ENCODE measurements at regions not wholly inside any gene's neighbourhood (a gene's known extent, or its start where the extent isn't known, plus 50 kb on each side); places are given as distances from the start of the nearest gene placed in this dataset.

DNA sequence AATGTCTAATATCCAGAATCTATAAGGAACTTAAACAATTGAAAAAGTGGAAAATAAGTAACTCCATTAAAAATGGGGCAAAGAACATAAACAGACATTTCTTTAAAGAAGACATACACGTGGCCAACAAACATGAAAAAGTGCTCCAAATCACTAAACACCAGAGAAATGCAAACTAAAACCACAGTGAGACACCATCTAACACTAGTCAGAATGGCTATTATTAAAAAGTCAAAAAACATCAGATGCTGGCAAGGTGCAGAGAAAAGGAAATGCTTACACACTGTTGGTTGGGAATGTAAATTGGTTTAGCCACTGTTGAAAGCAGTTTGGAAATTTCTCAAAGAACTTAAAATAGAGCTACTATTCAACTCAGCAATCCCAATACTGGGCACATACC lies 169.2 kb upstream of the MANEA start:
- TF ChIP-seq, protein P1, sequence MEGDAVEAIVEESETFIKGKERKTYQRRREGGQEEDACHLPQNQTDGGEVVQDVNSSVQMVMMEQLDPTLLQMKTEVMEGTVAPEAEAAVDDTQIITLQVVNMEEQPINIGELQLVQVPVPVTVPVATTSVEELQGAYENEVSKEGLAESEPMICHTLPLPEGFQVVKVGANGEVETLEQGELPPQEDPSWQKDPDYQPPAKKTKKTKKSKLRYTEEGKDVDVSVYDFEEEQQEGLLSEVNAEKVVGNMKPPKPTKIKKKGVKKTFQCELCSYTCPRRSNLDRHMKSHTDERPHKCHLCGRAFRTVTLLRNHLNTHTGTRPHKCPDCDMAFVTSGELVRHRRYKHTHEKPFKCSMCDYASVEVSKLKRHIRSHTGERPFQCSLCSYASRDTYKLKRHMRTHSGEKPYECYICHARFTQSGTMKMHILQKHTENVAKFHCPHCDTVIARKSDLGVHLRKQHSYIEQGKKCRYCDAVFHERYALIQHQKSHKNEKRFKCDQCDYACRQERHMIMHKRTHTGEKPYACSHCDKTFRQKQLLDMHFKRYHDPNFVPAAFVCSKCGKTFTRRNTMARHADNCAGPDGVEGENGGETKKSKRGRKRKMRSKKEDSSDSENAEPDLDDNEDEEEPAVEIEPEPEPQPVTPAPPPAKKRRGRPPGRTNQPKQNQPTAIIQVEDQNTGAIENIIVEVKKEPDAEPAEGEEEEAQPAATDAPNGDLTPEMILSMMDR (IDR thresholded peaks at IDR 0.05), result no peak
- ATAC-seq (ENCODE audit: low FRiP score) (no peak), DNase-seq (ENCODE audit: low spot score) (no peak)

DNA sequence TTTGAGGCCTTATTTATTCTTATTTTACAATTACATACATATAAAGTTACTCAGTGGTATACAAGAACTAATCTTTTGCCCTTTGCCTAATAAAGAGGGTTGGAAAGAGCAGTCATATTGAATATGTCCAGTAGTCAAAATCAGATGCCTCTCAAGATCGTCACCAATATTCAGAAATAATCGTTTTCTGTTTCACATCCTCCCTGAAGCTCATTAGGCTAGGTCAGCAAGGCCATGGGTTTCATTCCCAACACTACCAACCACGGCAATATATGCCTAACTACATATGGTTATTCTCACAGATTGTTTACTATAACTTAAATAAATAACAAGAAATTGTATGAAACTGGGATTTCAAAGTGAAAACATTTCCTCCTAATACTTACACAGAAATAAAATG lies 167.2 kb upstream of the MANEA start:
- no peak for ATAC-seq (ENCODE audit: low FRiP score)
- no peak for DNase-seq (ENCODE audit: low spot score)
- TF ChIP-seq, protein P1 (IDR thresholded peaks at IDR 0.05), result no peak

DNA sequence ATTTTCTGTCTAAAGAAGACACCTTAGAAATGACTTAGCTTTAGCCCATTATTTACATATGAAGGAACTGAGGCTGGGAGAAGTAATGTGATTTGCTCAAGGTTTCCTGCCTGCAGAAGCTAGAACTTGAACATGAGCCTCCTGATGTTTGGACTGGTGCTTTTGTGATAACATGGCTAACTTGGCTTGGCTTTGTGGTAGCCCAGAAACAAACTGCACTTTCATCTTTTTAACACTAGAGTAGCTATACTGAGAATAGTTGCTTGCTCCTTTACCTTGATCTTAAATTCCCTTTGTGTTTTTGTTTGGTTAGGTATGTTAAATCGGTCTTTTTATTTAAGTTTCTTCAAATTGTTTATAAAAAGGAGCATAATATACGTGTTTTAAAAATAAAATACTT lies 163.5 kb upstream of the MANEA start:
- DNase-seq (ENCODE audit: low spot score) (no peak), ATAC-seq (ENCODE audit: low FRiP score) (no peak)
- TF ChIP-seq, protein P1 (IDR thresholded peaks at IDR 0.05), result no peak

DNA sequence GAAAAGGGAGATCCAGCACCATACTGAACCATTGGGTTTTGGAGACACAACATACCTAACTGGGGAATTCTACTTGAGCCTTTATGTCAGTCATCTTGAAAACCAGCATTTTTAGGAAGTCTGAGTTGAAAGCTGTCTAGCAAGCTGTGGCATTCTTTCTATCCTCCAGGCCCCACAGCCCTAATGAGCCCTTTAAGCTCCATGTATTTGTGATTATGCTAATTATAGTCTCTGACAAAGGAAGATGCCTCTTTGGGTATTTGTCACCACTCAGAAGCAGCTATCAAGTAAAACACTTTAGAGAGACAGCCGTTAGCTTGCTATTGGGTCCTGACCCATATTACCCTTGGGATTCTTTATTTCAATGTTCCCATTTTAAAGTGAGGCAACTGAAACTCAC lies 159.5 kb upstream of the MANEA start:
- ATAC-seq (ENCODE audit: low FRiP score) (no peak), DNase-seq (ENCODE audit: low spot score) (no peak)
- TF ChIP-seq, protein P1 (IDR thresholded peaks at IDR 0.05), result no peak

DNA sequence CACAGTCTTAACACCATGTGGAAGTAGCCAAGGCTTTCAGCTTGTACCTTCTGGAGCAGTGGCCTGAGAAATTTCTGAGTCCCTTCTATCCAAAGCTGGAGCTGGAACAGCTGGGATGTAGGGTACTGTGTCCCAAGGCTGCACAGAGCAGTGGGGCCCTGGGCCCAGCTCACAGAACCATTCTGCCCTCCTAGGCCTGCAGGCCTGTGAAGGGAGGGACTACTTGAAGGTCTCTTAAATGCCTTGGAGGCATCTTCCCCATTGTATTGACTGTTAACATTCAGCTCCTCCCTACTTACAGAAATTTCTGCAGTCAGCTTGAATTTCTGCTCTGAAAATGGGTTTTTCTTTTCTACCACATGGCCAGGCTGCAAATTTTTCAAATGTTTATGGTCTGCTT lies 156.5 kb upstream of the MANEA start:
- no peak for DNase-seq (ENCODE audit: low spot score)
- TF ChIP-seq, protein P1 (IDR thresholded peaks at IDR 0.05), result no peak
- ATAC-seq (ENCODE audit: low FRiP score), result no peak

DNA sequence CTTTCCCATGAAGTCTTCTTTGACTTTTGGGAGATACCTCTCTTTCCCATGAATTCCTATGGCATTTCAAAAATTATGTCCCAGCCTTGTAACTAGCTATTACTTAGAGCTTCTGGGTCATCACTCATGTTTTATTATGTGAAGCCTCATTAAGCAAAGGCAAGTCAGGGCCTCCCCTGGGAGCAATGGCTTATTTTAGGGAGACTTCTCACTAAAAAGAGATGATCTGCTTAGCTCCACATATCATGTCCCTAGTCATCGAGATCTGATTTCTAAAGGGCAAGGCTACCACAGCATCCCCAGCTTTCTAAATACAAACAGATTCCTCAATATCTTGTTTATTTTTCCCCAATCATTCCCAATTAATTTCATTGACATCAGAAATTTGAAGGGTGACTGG lies 154.0 kb upstream of the MANEA start:
- DNase-seq (ENCODE audit: low spot score), result no peak
- ATAC-seq (ENCODE audit: low FRiP score), result no peak
- TF ChIP-seq, protein P1 (IDR thresholded peaks at IDR 0.05), result no peak

DNA sequence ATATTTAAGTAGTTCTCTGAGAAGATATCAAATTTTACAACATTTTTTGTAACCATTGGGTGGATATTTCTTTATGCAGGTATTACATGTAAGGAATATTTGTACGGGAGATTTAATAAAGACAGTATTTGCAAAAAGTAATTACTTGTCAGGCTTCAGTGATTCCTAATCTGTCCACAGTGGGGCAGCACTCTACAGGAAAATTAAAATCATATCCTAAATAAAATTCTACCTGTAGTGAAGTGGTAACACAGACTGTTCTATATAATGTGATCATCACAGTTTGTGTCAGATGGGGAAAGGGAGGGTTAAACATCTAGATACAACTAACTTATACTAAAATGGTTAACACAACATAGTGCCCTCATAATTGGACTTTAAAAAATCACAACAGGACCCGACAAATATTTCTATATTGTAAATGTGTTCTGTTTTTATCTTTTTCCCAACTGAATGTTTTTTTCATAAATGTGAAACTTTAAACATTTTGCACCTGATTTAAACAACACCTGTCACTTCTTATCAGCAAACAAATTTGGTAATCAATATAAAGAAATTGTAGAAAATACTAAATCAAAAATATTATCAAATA lies 145.6 kb upstream of the MANEA start:
- TF ChIP-seq, protein P1 (IDR thresholded peaks at IDR 0.05), result peak in 1 of 3 donors; percentile 5
- no peak for ATAC-seq (ENCODE audit: low FRiP score)
- no peak for DNase-seq (ENCODE audit: low spot score)

Measured in omental fat pad (tissue), 3 donors.